ENCODE measurements at regions not wholly inside any gene's neighbourhood (a gene's known extent, or its start where the extent isn't known, plus 50 kb on each side); places are given as distances from the start of the nearest gene placed in this dataset.

DNA sequence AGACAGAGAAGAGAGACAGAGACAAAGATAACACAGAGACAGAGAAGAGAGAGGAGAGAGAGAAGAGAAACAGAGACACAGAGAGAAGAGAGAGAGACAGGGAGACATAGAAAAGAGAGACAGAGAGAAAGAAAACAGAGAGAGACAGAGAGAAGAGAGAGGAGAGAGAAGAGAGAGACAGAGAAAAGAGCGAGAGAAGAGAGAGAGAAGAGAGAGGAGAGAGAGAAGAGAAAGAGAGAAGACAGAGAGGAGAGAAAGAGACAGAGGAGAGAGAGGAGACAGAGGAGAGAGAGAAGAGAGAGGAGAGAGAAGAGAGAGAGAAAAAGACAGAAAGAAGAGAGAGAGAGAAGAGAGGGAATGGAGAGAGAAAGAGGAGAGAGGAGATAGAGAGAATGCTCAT is 601.1 kb upstream of the PRKX start:
- no peak overlapping the region for H3K27ac Mint-ChIP-seq
- Histone ChIP-seq H3K27me3 (ENCODE audit: control insufficient read depth in 1 of 2, insufficient read depth in 2 of 2, low read length in 2 of 2) (no peaks in the 10 kb centered on the region), H3K36me3 (ENCODE audit: insufficient read depth, low read length) (no peaks in the 10 kb centered on the region), H3K9me3 (ENCODE audit: control insufficient read depth in 1 of 2, insufficient read depth in 1 of 2, low read length in 2 of 2) (no peaks in the 10 kb centered on the region), H3K4me3 (ENCODE audit: low read length) (no peak overlapping the region), H3K4me1 (ENCODE audit: insufficient read depth, low read length) (no peaks in the 10 kb centered on the region), H3K27ac (ENCODE audit: low read depth in 1 of 2, low read length in 2 of 2) (no peak overlapping the region)
- no peaks in the 10 kb centered on the region for H3K4me1 Mint-ChIP-seq (ENCODE audit: low read depth)
- POLR2A ChIA-PET, result no interaction called here
- intact Hi-C loops (cut with DNase I, micrococcal nuclease), result no loop called here
- no peaks in the 10 kb centered on the region for H3K9me3 Mint-ChIP-seq
- TF ChIP-seq, protein P1, sequence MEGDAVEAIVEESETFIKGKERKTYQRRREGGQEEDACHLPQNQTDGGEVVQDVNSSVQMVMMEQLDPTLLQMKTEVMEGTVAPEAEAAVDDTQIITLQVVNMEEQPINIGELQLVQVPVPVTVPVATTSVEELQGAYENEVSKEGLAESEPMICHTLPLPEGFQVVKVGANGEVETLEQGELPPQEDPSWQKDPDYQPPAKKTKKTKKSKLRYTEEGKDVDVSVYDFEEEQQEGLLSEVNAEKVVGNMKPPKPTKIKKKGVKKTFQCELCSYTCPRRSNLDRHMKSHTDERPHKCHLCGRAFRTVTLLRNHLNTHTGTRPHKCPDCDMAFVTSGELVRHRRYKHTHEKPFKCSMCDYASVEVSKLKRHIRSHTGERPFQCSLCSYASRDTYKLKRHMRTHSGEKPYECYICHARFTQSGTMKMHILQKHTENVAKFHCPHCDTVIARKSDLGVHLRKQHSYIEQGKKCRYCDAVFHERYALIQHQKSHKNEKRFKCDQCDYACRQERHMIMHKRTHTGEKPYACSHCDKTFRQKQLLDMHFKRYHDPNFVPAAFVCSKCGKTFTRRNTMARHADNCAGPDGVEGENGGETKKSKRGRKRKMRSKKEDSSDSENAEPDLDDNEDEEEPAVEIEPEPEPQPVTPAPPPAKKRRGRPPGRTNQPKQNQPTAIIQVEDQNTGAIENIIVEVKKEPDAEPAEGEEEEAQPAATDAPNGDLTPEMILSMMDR (IDR thresholded peaks at IDR 0.05), result no peak
- DNase-seq (no peak), ATAC-seq (ENCODE audit: poor library complexity) (no peak)
- CTCF ChIA-PET, result no interaction called here
- H3K36me3 Mint-ChIP-seq (ENCODE audit: low read depth), result no peaks in the 10 kb centered on the region
- no peak overlapping the region for H3K4me3 Mint-ChIP-seq
- H3K27me3 Mint-ChIP-seq, result no peaks in the 10 kb centered on the region

DNA sequence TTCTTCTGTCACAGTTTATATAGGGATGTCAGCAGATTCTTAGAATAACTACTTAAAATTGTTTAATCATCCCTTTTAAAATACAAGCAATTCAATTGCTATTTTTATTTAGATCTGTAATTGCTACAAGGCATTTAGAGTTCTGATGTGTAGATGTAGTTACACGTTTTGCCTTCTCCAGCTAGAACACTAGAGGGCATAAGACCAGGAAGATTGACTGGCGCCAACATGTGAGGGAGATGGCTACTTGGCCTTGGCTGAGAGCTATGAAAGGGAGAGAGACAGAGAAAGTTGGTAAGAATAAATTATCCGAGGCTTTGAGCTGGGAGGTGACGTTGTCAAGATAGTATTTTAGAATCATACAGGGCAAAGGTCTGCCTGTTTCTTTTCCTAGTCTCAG is 563.7 kb upstream of the PRKX start:
- H3K27me3 Mint-ChIP-seq, result no peaks in the 10 kb centered on the region
- ATAC-seq (ENCODE audit: poor library complexity), result no peak
- no peaks in the 10 kb centered on the region for H3K4me1 Mint-ChIP-seq (ENCODE audit: low read depth)
- Histone ChIP-seq H3K9me3 (ENCODE audit: control insufficient read depth in 1 of 2, insufficient read depth in 1 of 2, low read length in 2 of 2) (no peaks in the 10 kb centered on the region), H3K36me3 (ENCODE audit: insufficient read depth, low read length) (no peaks in the 10 kb centered on the region), H3K4me1 (ENCODE audit: insufficient read depth, low read length) (no peaks in the 10 kb centered on the region), H3K4me3 (ENCODE audit: low read length) (no peak overlapping the region), H3K27me3 (ENCODE audit: control insufficient read depth in 1 of 2, insufficient read depth in 2 of 2, low read length in 2 of 2) (no peaks in the 10 kb centered on the region), H3K27ac (ENCODE audit: low read depth in 1 of 2, low read length in 2 of 2) (no peak overlapping the region)
- H3K27ac Mint-ChIP-seq, result no peak overlapping the region
- intact Hi-C loops (cut with DNase I, micrococcal nuclease), result no loop called here
- TF ChIP-seq, protein P1 (IDR thresholded peaks at IDR 0.05), result no peak
- CTCF ChIA-PET, result no interaction called here
- no peaks in the 10 kb centered on the region for H3K9me3 Mint-ChIP-seq
- H3K36me3 Mint-ChIP-seq (ENCODE audit: low read depth), result no peaks in the 10 kb centered on the region
- no peak for DNase-seq
- POLR2A ChIA-PET, result no interaction called here
- no peak overlapping the region for H3K4me3 Mint-ChIP-seq

DNA sequence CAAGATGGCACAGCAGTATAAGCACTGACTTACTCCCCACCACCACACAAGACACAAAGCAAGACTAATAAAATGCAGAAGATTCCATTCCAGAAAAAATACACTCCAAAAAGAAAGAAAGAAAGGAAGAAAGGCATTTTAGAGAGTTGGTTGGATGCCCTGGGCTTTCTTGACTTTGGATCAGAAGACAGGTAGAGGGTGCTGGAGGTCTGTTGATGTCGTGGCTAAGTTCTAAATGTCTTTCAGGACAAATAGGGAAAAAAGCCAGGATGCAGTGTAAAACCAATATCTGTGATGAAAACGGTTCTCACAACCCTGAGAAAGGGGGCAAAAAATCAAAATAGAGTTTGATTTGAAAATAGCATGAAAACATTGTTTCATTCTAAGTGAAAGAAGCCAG is 555.2 kb upstream of the PRKX start:
- no peak overlapping the region for H3K27ac ChIP-seq (ENCODE audit: low read depth in 1 of 2, low read length in 2 of 2)
- intact Hi-C loops (cut with DNase I, micrococcal nuclease), result no loop called here
- CTCF ChIA-PET, result no interaction called here

More for the DNA sequence above, 555.2 kb upstream of the PRKX start:
- H3K4me1 Mint-ChIP-seq (ENCODE audit: low read depth), result no peaks in the 10 kb centered on the region
- H3K27ac Mint-ChIP-seq, result no peak overlapping the region
- Histone ChIP-seq H3K27me3 (ENCODE audit: control insufficient read depth in 1 of 2, insufficient read depth in 2 of 2, low read length in 2 of 2) (no peaks in the 10 kb centered on the region), H3K36me3 (ENCODE audit: insufficient read depth, low read length) (no peaks in the 10 kb centered on the region), H3K4me1 (ENCODE audit: insufficient read depth, low read length) (no peaks in the 10 kb centered on the region), H3K4me3 (ENCODE audit: low read length) (no peak overlapping the region), H3K9me3 (ENCODE audit: control insufficient read depth in 1 of 2, insufficient read depth in 1 of 2, low read length in 2 of 2) (no peaks in the 10 kb centered on the region)
- ATAC-seq (ENCODE audit: poor library complexity) (no peak), DNase-seq (no peak)
- POLR2A ChIA-PET, result no interaction called here
- H3K36me3 Mint-ChIP-seq (ENCODE audit: low read depth), result no peaks in the 10 kb centered on the region
- no peaks in the 10 kb centered on the region for H3K27me3 Mint-ChIP-seq
- TF ChIP-seq, protein P1 (IDR thresholded peaks at IDR 0.05), result no peak
- H3K4me3 Mint-ChIP-seq, result no peak overlapping the region
- H3K9me3 Mint-ChIP-seq, result no peaks in the 10 kb centered on the region

All from CD4-positive, alpha-beta T cell (primary cell).